IMR-90 (cell line): ENCODE measurements at regions not wholly inside any gene's neighbourhood (a gene's known extent, or its start where the extent isn't known, plus 50 kb on each side); places are given as distances from the start of the nearest gene placed in this dataset.

Experiments
- ATAC-seq: fragments of 200-7000 bp; cut with Tn5 transposase; 2 replicates; pipeline ENCODE4 v1.9.1; 2020; ENCODE audit warnings: low read depth, mild to moderate bottlenecking, moderate library complexity
- BruUV-seq: library from RNA; stranded (reverse); fragments of 400-500 nt; replicated peaks from 2 replicates; lab custom pipeline; 2021; lab: Mats Ljungman, UMichigan
- CTCF ChIA-PET: fragments of 300-600 bp; formaldehyde crosslinking; extraction: SDS; loops from one replicate; lab custom pipeline; 2021; ENCODE audit warnings: antibody characterized with exemption; lab: Yijun Ruan, JAX
- POLR2A ChIA-PET: fragments of 300-600 bp; sonication (Branson Sonifier 250); formaldehyde crosslinking; loops from one replicate; lab custom pipeline; 2022; ENCODE audit warnings: antibody characterized with exemption; ENCODE audit not compliant: unreplicated experiment; lab: Charles Lee
- DNase-seq: peaks from one replicate; pipeline ENCODE4 v3.0.0; 2013
- H2AFZ ChIP-seq: replicated peaks from 2 replicates; pipeline ENCODE3; 2013; ENCODE audit warnings: low read length, mild to moderate bottlenecking; ENCODE audit not compliant: poor library complexity
- H2AK5ac ChIP-seq: 2 replicates; pipeline ENCODE4 v1.6.1; 2013; ENCODE audit warnings: low read depth, low read length, inconsistent platforms
- H2AK9ac ChIP-seq: replicated peaks from 2 replicates; pipeline ENCODE3; 2013; ENCODE audit warnings: mild to moderate bottlenecking, low read depth, low read length, moderate library complexity; ENCODE audit not compliant: poor library complexity
- H2BK120ac ChIP-seq: 2 replicates; pipeline ENCODE4 v1.6.1; 2013; ENCODE audit warnings: low read depth, low read length, inconsistent platforms
- H2BK15ac ChIP-seq: 3 replicates; pipeline ENCODE4 v1.6.1; 2013; ENCODE audit warnings: low read depth, low read length, inconsistent platforms
- H2BK20ac ChIP-seq: 2 replicates; pipeline ENCODE4 v1.6.1; 2013; ENCODE audit warnings: low read depth, mild to moderate bottlenecking, inconsistent platforms, low read length, moderate library complexity
- H2BK5ac ChIP-seq: 2 replicates; pipeline ENCODE4 v1.6.1; 2013; ENCODE audit warnings: mild to moderate bottlenecking, low read depth, low read length, inconsistent platforms; ENCODE audit not compliant: poor library complexity, severe bottlenecking
- H3K14ac ChIP-seq: replicated peaks from 2 replicates; pipeline ENCODE4 v1.6.1; 2013; ENCODE audit warnings: low read depth, low read length, inconsistent platforms
- H3K18ac ChIP-seq: 2 replicates; pipeline ENCODE4 v1.6.1; 2013; ENCODE audit warnings: low read depth, low read length, control low read depth
- H3K23ac ChIP-seq: 2 replicates; pipeline ENCODE4 v1.6.1; 2013; ENCODE audit warnings: low read depth, low read length, inconsistent platforms
- H3K27ac ChIP-seq: 2 replicates; pipeline ENCODE4 v1.5.1; 2013; ENCODE audit warnings: mild to moderate bottlenecking, control low read depth, low read length; ENCODE audit not compliant: insufficient read depth
- H3K27me3 ChIP-seq: 2 replicates; pipeline ENCODE4 v1.6.1; 2013; ENCODE audit warnings: low read length; ENCODE audit not compliant: control insufficient read depth, insufficient read depth
- H3K36me3 ChIP-seq: 2 replicates; pipeline ENCODE4 v1.6.1; 2013; ENCODE audit warnings: low read length, mixed read lengths; ENCODE audit not compliant: control insufficient read depth, insufficient read depth
- H3K4ac ChIP-seq: 2 replicates; pipeline ENCODE4 v1.6.1; 2013; ENCODE audit warnings: low read depth, low read length, inconsistent platforms
- H3K4me1 ChIP-seq: 2 replicates; pipeline ENCODE4 v1.6.1; 2013; ENCODE audit warnings: low read length, mixed read lengths; ENCODE audit not compliant: control insufficient read depth, insufficient read depth
- H3K4me2 ChIP-seq: 2 replicates; pipeline ENCODE4 v1.6.1; 2013; ENCODE audit warnings: low read depth, mild to moderate bottlenecking, control low read depth, low read length, moderate library complexity
- H3K4me3 ChIP-seq: 2 replicates; pipeline ENCODE4 v1.5.1; 2013; ENCODE audit warnings: low read depth, mild to moderate bottlenecking, control low read depth, low read length, moderate library complexity; ENCODE audit not compliant: insufficient read depth
- H3K56ac ChIP-seq: 2 replicates; pipeline ENCODE4 v1.6.1; 2013; ENCODE audit warnings: low read length, inconsistent platforms; ENCODE audit not compliant: insufficient read depth; ENCODE audit errors: extremely low read depth
- H3K79me1 ChIP-seq, 2 experiments: 2 replicates each; pipeline ENCODE4 v1.6.1; 2013; ENCODE audit warnings: low read length in 2 of 2, inconsistent platforms in 1 of 2, low read depth in 1 of 2
- H3K9ac ChIP-seq: 2 replicates; pipeline ENCODE4 v1.6.1; 2013; ENCODE audit warnings: low read depth, low read length, control low read depth
- H3K9me1 ChIP-seq: 2 replicates; pipeline ENCODE4 v1.6.1; 2013; ENCODE audit warnings: low read length, inconsistent platforms; ENCODE audit not compliant: insufficient read depth
- H3K9me3 ChIP-seq: 2 replicates; pipeline ENCODE4 v1.6.1; 2013; ENCODE audit warnings: low read length; ENCODE audit not compliant: control insufficient read depth, insufficient read depth
- H4K20me1 ChIP-seq: 2 replicates; pipeline ENCODE4 v1.6.1; 2013; ENCODE audit warnings: low read length, inconsistent platforms; ENCODE audit not compliant: insufficient read depth
- H4K5ac ChIP-seq: 2 replicates; pipeline ENCODE4 v1.6.1; 2013; ENCODE audit warnings: mild to moderate bottlenecking, low read depth, low read length, control low read depth
- H4K8ac ChIP-seq, 2 experiments: 2 replicates each; pipeline ENCODE4 v1.6.1; 2013; ENCODE audit warnings: low read depth in 2 of 2, low read length in 2 of 2, control low read depth in 1 of 2, inconsistent platforms in 1 of 2
- H4K91ac ChIP-seq: 2 replicates; pipeline ENCODE4 v1.6.1; 2013; ENCODE audit warnings: low read depth, low read length, inconsistent platforms; ENCODE audit not compliant: insufficient read depth
- CEBPB ChIP-seq: IDR thresholded peaks from 2 replicates; pipeline ENCODE4 v1.6.1; 2012; ENCODE audit warnings: low read depth, low read length, improper control_type of control experiment
- CHD1 ChIP-seq: IDR thresholded peaks from 2 replicates; pipeline ENCODE4 v1.6.1; 2012; ENCODE audit warnings: low read depth, low read length, improper control_type of control experiment
- CTCF ChIP-seq: conservative IDR thresholded peaks from 2 replicates; pipeline ENCODE4 v1.5.1; 2012; ENCODE audit warnings: mild to moderate bottlenecking, low read depth, low read length, improper control_type of control experiment
- FOS ChIP-seq: fragments of 150-350 bp; IDR thresholded peaks from 2 replicates; pipeline ENCODE4 v1.6.1; 2016; ENCODE audit warnings: low read depth, low read length
- MAZ ChIP-seq: IDR thresholded peaks from 2 replicates; pipeline ENCODE4 v1.6.1; 2012; ENCODE audit warnings: low read depth, mild to moderate bottlenecking, low read length, improper control_type of control experiment, moderate library complexity, borderline replicate concordance
- SMC3 ChIP-seq: fragments of 150-350 bp; IDR thresholded peaks from 2 replicates; pipeline ENCODE4 v1.6.1; 2016; ENCODE audit warnings: low read depth, mild to moderate bottlenecking, antibody characterized with exemption, low read length, moderate library complexity
- USF2 ChIP-seq: fragments of 150-350 bp; IDR thresholded peaks from 2 replicates; pipeline ENCODE4 v1.6.1; 2017; ENCODE audit warnings: mild to moderate bottlenecking, antibody characterized with exemption, low read length, low read depth
- WGBS, 2 experiments: methylation state at CpG; one replicate each; pipeline versions ENCODE4 v1.1.5 to v1.1.7; 2013; ENCODE audit warnings: missing lambda C conversion rate in 2 of 2; ENCODE audit not compliant: insufficient read length in 1 of 2; ENCODE audit errors: extremely low coverage in 2 of 2; 5-methylcytosine and 5-hydroxymethylcytosine counted together
- dilution Hi-C: fragments of 300-500 bp; cut with HindIII; formaldehyde crosslinking; loops from one replicate; pipeline ENCODE4 v1.14.3; 2018; ENCODE audit warnings: low sequenced_read_pairs; ENCODE audit not compliant: unreplicated experiment
- in situ Hi-C: fragments of 300-500 bp; cut with MboI; formaldehyde crosslinking; loops from 3 replicates; pipeline ENCODE4 v1.14.3; 2019; ENCODE audit warnings: low sequenced_read_pairs, inconsistent platforms, mixed read lengths
- intact Hi-C: fragments of 100-400 bp; cut with micrococcal nuclease; formaldehyde crosslinking; loops from 2 replicates; pipeline ENCODE4 v1.10.0; 2022

DNA sequence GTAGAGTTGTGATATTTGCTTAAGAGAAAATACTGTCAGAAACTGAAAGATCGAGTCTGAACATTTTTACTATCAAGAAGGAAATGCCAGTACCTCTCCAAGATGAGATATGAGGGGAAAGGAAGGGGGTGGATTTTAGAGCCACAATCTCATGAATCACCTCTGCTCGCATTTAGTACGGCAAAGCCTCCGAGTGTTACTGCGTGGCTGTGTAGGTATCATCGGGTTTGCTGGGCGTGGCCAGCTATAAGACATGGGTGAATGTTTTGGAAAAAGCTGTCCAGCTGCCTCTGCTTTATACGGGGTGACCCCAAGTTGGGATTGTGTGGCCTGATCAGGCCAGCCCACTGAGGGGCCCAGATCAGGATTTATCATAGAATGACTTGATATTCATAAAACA, 826.4 kb downstream of the SOCS6 start:
- dilution Hi-C loops, result no loop called here
- Histone ChIP-seq H3K9me1 (no peaks in the 10 kb centered on the region), H3K56ac (no peak overlapping the region), H2BK20ac (no peak overlapping the region), H3K18ac (no peak overlapping the region), H4K20me1 (no peaks in the 10 kb centered on the region), H3K79me1 (no peaks in the 10 kb centered on the region), H3K14ac (no peak overlapping the region), H4K5ac (no peak overlapping the region), H2BK5ac (no peak overlapping the region), H3K36me3 (no peaks in the 10 kb centered on the region), H3K4me1 (no peaks in the 10 kb centered on the region), H2AK9ac (no peak overlapping the region), H3K27ac (no peak overlapping the region), H2AK5ac (no peak overlapping the region), H3K4ac (no peak overlapping the region), H3K9me3 (peaks cover 6% of the 10 kb centered on the region), H4K8ac (no peak overlapping the region), H3K23ac (no peak overlapping the region), H3K9ac (no peak overlapping the region), H3K4me3 (no peak overlapping the region), H3K4me2 (no peak overlapping the region), H4K91ac (no peak overlapping the region), H2BK120ac (no peak overlapping the region), H3K27me3 (no peaks in the 10 kb centered on the region), H2AFZ (no peak overlapping the region), H2BK15ac (no peak overlapping the region)
- CTCF ChIA-PET, result no interaction called here
- POLR2A ChIA-PET, result no interaction called here
- intact Hi-C loops, result no loop called here
- ATAC-seq (no peak), DNase-seq (no peak)
- BruUV-seq, result no TSS peak
- TF ChIP-seq CHD1 (no peak), CEBPB (no peak), USF2 (no peak), CTCF (no peak), SMC3 (no peak), FOS (no peak), MAZ (no peak)
- in situ Hi-C loops, result no loop called here
- WGBS, 2 experiments, result 80% methylated on average over 1 of the region's 8 CpGs; no CpG with 5 or more reads in 1 of the 2 experiments
